Embryonic facial prominence (tissue), 1 donor: ENCODE measurements at regions not wholly inside any gene's neighbourhood (a gene's known extent, or its start where the extent isn't known, plus 50 kb on each side); places are given as distances from the start of the nearest gene placed in this dataset.
"Not testable (repeated sequence)": the region's sequence is repeated elsewhere in the genome, so short reads cannot be mapped to it uniquely, and the experiment has no call there.

Experiments used
- DNase-seq: peaks from one replicate; pipeline ENCODE4 v3.0.0-alpha.2; 2016; ENCODE audit errors: extremely low spot score

DNA sequence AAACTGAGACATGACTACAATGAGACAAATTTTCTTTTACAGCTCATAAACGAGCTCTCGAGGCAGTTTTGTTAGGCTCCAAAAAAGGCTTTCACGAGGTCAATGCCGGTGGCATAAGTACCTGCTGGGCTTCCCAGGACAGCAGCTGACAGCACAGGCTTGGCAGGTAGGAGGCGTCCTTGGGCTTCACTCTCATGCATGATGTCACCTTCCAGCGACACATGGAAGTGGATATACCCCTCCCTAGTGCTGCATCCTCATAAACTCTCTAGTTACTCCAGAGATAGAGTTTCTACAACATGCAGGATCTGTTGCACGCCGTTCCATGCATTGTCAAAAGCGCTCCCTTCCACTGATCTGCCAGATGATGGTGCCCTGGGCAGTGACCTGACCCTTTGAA, 112.5 kb upstream of the PAXBP1 start:
- DNase-seq: no peak

DNA sequence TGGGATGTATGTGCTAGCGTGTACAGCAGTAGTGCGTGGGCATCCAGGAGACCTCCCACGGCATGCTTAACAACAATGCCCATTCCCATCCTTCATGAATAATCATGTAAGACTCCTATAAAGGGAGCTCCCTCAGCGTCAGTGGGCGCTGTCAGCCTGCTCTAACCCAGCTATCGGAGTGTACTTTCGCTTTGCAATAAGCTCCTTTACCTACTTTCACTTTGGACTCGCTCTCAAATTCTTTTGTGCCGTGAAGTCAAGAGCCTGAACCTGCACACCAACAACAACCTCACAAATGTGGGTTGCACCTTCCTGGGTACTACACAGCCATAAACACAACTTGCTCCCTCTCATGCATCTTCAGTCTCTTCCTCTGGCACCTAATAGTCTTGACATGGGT, 114.8 kb upstream of the PAXBP1 start:
- DNase-seq: no peak

GRCh38 chr21:32887026-32887425, 115.5 kb upstream of the PAXBP1 start:
- no peak for DNase-seq

GRCh38 chr21:32888971-32889370, 117.4 kb upstream of the PAXBP1 start:
- DNase-seq: no peak

- DNase-seq: no peak
Observed at GRCh38 chr21:32889596-32889995, 118.0 kb upstream of the PAXBP1 start.

DNA sequence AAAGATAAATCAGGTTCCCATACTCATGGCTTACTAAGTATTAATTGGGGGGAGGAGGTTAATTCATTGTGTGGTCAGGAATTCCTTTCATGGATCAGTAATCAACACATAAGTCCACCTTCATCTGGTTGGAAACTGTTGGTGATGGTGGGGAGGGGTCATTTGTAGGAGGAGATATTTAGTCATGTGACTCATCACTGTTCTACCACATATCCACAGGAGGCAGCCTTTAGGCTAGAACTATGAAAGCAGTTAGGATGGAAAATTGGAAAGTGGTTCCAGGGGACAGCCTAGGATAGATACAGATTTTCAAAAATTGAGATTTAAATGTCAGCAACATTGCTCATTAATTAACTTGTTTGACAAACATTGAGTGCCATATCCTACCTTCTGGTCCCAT, 122.8 kb upstream of the PAXBP1 start:
- no peak for DNase-seq

- no peak for DNase-seq
Observed at GRCh38 chr21:32900814-32901213, 124.9 kb upstream of the OLIG2 start.

DNA sequence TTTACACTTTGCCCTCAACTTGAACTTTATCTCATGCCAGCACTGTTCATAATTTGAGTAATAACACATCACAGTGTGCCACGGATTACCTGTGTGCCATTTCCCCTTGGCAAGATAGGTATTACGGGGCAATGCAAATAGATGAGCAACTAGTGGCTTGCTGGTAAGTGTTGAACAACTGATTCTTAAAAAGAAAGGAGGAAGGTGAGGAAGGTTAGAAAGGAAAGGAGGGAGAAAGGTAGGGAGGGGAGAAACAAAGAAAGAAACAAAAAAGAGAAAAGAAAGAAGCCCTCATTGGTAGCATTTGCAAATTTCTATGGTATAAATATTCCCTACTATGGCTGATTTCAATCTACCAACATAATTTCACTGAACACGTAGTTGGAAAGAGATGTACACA, 118.2 kb upstream of the OLIG2 start:
- DNase-seq: no peak

DNA sequence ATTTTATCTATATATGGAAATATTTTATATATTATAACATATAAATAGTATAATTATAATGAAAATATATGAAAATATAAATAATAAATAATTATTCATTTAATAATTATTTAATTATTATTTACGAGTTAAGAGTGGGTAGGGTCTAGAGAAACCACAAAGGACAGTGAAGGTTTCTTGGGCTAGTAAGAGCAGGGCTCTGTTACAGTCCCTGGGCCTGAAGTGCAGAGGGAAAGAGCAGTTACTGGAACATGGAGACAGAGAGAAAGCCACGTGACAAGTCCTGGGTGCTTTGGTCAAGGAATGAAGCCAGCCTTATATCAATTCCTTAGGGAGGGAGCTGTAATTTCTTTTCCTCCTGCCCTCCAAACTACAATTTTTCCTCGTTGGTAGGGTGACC, 117.2 kb upstream of the OLIG2 start:
- DNase-seq: no peak

GRCh38 chr21:32909393-32909792, 116.3 kb upstream of the OLIG2 start:
- DNase-seq: no peak

DNA sequence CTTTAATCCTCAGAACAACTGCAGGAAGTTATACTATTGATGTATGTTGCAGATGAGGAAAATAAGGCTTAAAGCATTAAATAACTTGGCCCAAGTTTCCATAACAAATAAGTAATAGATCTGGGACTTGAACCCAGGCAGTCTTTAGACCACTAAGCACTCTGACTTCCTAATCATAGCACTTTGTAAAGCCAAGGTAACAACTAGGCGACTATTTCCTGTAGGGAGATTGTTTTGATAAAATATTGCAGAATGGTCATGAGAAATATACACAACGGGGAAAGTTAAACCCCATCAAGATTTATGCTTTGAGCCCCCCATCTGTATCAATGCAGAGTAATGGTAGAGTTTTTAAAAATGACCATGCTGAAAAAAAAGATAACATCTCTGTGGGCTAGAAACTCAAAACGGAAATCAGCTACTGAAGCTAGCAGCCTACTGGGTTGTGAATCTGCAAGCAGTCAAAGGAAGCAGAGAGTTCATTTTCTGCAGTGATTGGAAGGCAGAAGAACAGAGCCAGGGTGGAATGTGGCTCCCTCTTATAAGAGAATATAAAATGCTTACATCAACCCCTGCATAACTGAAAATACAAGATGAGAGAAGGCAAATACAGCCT, 111.2 kb upstream of the OLIG2 start:
- DNase-seq: no peak

GRCh38 chr21:32915099-32915498, 110.6 kb upstream of the OLIG2 start:
- DNase-seq: no peak

DNA sequence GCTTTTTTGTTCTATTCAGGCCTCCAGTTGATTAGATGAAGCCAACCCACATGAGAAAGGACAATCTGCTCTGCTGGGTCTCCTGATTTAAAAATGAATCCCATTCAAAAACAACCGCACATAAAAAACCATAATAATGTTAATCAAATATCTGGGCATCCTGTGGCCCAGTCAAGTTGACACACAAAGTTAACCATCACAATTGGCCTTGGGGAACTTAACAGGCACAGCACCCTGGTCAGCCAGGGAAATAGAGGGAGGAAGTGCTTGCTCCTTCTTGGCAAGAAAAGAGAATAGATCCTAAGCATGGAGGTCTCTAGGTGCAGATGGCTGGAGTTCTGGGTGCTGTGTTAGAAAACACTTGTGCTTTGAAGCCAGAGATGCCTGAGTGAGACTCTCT, 109.6 kb upstream of the OLIG2 start:
- DNase-seq: no peak

DNA sequence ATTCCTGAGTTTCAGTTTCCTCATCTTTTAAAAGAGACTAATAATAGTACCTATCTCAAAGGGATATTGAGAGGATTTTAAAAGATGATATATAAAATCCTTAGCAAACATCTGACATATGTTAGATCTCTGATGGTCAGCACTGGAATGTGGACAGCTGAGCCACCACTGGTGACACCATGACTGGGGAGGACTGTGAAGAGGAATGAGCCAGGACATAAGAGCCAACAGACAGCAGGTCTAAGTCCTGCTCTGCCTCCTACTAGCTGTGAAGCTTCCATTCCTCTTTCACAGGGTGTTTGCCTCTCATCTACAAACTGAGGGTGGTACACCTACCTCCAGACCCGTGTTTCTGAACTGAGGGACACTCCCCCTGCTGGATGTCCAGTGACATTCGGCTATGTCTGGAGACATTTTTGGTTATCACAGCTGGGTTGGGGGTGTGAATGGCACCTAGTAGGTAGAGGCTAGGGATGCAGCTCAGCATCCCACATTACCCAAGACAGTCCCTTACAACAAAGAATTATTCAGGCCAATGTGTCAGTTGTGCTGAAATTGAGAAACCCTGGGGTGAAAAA, 109.1 kb upstream of the OLIG2 start:
- no peak for DNase-seq

- DNase-seq: no peak
Observed at GRCh38 chr21:32917362-32918135, 108.2 kb upstream of the OLIG2 start.

DNA sequence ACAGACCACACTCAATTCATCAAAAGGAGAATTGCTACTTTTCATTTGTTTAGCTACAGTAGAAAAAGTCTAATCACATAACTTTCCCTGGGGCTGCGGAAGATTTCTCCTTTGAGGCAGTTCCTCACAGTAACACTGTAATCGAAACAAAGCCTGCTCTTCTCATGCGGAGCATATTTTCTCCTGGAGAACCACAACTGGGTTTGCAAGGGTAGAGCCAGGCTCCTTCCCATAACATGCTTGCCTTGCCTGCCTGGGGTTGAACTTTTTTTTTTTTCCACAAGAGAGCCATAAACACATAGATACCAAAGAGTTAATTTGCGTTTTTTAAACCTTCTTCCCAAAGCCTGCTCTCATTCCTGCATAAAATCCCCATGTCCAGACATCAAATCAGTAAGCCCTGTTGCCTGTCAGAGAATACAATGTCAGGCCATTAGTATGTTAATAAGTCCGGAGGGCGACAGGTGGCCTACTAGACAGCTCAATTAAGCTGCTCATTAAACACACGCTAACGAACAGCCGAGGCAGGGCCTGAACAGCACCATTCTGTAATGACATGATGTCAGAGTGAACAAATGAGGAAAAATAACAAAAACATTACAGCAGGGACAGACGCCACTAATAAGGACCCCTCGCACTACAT, 107.1 kb upstream of the OLIG2 start:
- no peak for DNase-seq

DNA sequence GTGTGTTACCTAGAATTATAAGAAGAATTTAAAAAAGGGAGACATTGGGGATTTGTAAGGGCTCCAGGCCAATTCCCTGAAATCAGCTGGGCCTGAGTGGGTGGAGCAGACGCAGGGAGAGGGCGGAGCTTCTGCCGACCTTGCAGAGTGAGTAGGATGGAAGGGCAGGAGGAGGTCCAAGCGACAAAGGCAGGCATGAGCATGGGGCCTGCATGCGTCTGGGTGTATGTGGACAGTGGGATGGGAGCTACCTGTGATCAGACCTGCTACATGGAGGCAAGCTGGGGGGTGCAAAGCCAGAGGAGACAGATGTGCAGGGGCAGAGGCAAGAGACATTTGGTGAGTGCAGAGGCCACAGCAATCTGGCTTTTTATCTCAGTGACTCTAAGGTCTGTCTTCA, 105.3 kb upstream of the OLIG2 start:
- no peak for DNase-seq

GRCh38 chr21:32921632-32922230, 104.0 kb upstream of the OLIG2 start:
- no peak for DNase-seq

DNA sequence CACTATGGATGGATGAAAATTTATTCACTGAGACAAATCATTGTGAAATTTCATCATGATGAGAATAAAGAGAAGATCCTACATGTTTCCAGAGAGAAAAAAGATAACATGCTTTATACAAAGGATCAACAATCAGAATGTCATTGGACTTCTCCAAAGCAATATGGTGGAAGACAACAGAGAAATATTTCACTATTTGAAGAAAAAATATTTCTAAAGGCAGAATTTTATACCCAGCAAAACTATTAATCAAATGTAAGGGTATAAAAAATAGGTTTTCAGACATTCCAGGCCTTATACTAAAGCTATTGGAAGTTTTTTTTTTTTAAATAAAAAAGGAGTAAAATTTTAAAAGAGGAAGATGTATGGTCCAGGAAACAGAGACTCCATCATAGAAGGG, 100.6 kb upstream of the OLIG2 start:
- DNase-seq: no peak

- no peak for DNase-seq
Observed at GRCh38 chr21:32929633-32930038, 96.1 kb upstream of the OLIG2 start.

GRCh38 chr21:32930673-32931072, 95.1 kb upstream of the OLIG2 start:
- no peak for DNase-seq

DNA sequence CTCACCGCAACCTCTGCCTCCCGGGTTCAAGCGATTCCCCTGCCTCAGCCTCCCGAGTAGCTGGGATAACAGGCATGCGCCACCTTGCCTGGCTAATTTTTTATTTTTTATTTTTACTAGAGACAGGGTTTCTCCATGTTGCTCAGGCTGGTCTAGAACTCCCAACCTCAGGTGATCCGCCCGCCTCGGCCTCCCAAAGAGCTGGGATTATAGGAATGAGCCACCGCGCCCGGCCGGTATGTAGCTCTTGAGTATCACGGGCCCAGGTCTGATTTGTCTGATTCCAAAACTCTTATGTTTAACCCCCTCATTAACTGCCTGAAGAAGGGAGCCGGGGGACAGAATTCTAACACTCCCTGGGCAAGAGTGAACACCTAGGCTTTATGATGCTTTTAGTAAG, 91.7 kb upstream of the OLIG2 start:
- not testable (repeated sequence) for DNase-seq
